ENCODE measurements at regions not wholly inside any gene's neighbourhood (a gene's known extent, or its start where the extent isn't known, plus 50 kb on each side); places are given as distances from the start of the nearest gene placed in this dataset.

DNA sequence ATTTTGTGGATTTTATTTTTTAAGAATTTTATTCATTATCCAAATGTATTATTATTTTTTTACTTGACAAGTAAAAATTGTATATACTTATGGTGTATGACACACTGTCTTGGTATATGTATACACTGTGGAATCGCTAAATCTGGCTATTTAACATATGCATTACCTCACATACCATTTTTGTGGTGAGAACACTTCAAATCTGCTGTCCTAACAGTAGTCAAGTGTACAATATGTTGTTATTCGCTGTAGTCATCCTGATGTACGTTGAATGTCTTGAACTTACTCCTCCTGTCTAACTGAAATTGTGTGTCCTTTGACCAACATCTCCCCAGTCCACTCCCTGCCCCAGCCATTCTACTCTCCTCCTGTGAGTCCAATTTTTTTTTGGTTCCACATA is 153.2 kb upstream of the PTPRM start:
- no peak for DNase-seq (ENCODE audit: low read depth in 1 of 2, low spot score in 2 of 2)
- Histone ChIP-seq H3K36me3 (no peaks in the 10 kb centered on the region), H3K9me3 (replicated peaks) (no peaks in the 10 kb centered on the region), H3K4me3 (no peak overlapping the region), H3K4me1 (replicated peaks) (no peaks in the 10 kb centered on the region), H3K27me3 (replicated peaks) (no peaks in the 10 kb centered on the region), H3K27ac (no peak overlapping the region)

- Histone ChIP-seq H3K4me1 (replicated peaks) (no peaks in the 10 kb centered on the region), H3K27ac (no peak overlapping the region), H3K9me3 (replicated peaks) (no peaks in the 10 kb centered on the region), H3K36me3 (no peaks in the 10 kb centered on the region), H3K27me3 (replicated peaks) (no peaks in the 10 kb centered on the region), H3K4me3 (no peak overlapping the region)
- no peak for DNase-seq (ENCODE audit: low read depth in 1 of 2, low spot score in 2 of 2)
These were observed 152.7 kb upstream of the PTPRM start for GRCh38 chr18:7414459-7414858.

- H3K27ac ChIP-seq = no peak overlapping the region
- H3K9me3 ChIP-seq (replicated peaks) = no peaks in the 10 kb centered on the region
- no peaks in the 10 kb centered on the region for H3K4me1 ChIP-seq (replicated peaks)
- DNase-seq (ENCODE audit: low read depth in 1 of 2, low spot score in 2 of 2) = no peak
- H3K36me3 ChIP-seq = no peaks in the 10 kb centered on the region
- no peaks in the 10 kb centered on the region for H3K27me3 ChIP-seq (replicated peaks)
- H3K4me3 ChIP-seq = no peak overlapping the region
These were observed 151.8 kb upstream of the PTPRM start for GRCh38 chr18:7415081-7415894.

DNA sequence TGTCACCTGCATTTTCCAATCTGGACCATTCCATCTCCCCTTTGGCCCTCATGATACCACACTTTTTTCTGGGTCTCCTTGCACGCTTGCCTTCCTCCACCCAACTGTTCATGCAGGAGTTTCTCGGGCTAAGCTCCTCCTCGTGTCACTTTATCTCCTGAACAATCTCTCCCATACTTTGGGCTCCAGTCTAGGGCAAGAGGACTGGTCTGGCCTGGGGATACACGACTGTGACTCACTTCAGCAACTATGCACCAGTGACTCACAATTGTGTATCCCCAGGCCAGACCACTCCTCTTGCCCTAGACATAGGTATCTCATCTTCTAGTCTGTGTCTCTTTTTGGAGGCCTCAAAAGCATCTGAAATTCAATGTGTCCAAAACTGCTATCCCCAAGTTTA is 149.4 kb upstream of the PTPRM start:
- Histone ChIP-seq H3K27ac (no peak overlapping the region), H3K36me3 (no peaks in the 10 kb centered on the region), H3K9me3 (replicated peaks) (no peaks in the 10 kb centered on the region), H3K4me3 (no peak overlapping the region), H3K4me1 (replicated peaks) (no peaks in the 10 kb centered on the region), H3K27me3 (replicated peaks) (no peaks in the 10 kb centered on the region)
- peak in 1 of 2 experiments; percentile 6 for DNase-seq (ENCODE audit: low read depth in 1 of 2, low spot score in 2 of 2)

- Histone ChIP-seq H3K27ac (no peak overlapping the region), H3K27me3 (replicated peaks) (peaks cover 12% of the 10 kb centered on the region; the same call in 1 of the 2 replicates), H3K9me3 (replicated peaks) (no peaks in the 10 kb centered on the region)
These were observed 137.3 kb upstream of the PTPRM start for GRCh38 chr18:7429831-7430230.

GRCh38 chr18:7436166-7436565 is 130.9 kb upstream of the PTPRM start:
- no peaks in the 10 kb centered on the region for H3K9me3 ChIP-seq (replicated peaks)
- no peaks in the 10 kb centered on the region for H3K4me1 ChIP-seq (replicated peaks)
- H3K4me3 ChIP-seq = no peak overlapping the region
- peaks cover 8% of the 10 kb centered on the region; the same call in 1 of the 2 replicates for H3K27me3 ChIP-seq (replicated peaks)
- no peaks in the 10 kb centered on the region for H3K36me3 ChIP-seq
- no peak overlapping the region for H3K27ac ChIP-seq
- no peak for DNase-seq (ENCODE audit: low read depth in 1 of 2, low spot score in 2 of 2)

More at GRCh38 chr18:7429831-7430230, 137.3 kb upstream of the PTPRM start:
- DNase-seq (ENCODE audit: low read depth in 1 of 2, low spot score in 2 of 2) = no peak
- Histone ChIP-seq H3K36me3 (no peaks in the 10 kb centered on the region), H3K4me3 (no peak overlapping the region), H3K4me1 (replicated peaks) (no peaks in the 10 kb centered on the region)

DNA sequence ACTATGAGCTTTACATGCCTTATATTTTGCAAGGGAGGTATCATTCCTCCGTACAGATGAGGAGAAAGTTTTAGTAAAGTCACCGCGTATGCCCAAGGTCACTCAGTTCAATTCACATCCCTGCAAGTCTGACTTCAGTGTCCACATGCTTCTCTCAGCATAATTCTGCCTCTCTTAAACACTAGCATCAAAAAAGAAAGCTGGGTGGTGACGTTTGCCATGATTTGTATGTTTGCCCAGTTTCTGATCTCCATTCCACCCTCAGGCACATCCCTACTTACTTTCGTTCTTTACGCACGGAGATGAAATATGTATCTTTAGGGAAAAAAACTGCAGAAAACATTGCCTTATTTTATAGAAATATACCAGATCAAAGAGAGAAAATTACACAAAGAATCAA is 129.2 kb upstream of the PTPRM start:
- Histone ChIP-seq H3K9me3 (replicated peaks) (no peaks in the 10 kb centered on the region), H3K27ac (no peak overlapping the region), H3K36me3 (no peaks in the 10 kb centered on the region), H3K27me3 (replicated peaks) (peaks cover 8% of the 10 kb centered on the region), H3K4me1 (replicated peaks) (no peaks in the 10 kb centered on the region), H3K4me3 (no peak overlapping the region)
- DNase-seq (ENCODE audit: low read depth in 1 of 2, low spot score in 2 of 2) = no peak

DNA sequence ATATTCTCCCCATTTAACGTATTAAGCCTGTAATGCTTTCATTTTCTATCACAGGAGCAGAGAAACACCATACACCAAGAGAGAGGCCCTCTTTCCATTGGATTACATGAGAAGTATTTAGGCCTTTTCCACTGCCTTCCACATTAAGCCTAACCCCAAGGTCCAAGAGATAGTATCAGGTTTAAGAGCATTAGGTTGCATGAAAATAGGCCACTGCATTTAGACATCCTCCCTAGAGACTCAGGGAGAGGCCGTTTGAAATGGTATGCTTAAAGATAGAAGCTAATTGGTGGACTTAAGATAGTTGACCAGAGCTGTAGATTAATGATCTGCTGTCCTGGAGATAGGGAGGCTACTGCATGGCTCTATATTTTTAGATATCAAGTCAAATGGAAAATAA is 128.5 kb upstream of the PTPRM start:
- DNase-seq (ENCODE audit: low read depth in 1 of 2, low spot score in 2 of 2) = no peak
- Histone ChIP-seq H3K4me1 (replicated peaks) (no peaks in the 10 kb centered on the region), H3K27me3 (replicated peaks) (peaks cover 5% of the 10 kb centered on the region), H3K9me3 (replicated peaks) (no peaks in the 10 kb centered on the region), H3K27ac (no peak overlapping the region), H3K36me3 (no peaks in the 10 kb centered on the region), H3K4me3 (no peak overlapping the region)

GRCh38 chr18:7447318-7448028 is 119.6 kb upstream of the PTPRM start:
- DNase-seq (ENCODE audit: low read depth in 1 of 2, low spot score in 2 of 2) = no peak
- H3K27me3 ChIP-seq (replicated peaks) = peaks cover 25% of the 10 kb centered on the region
- H3K36me3 ChIP-seq = no peaks in the 10 kb centered on the region
- no peaks in the 10 kb centered on the region for H3K9me3 ChIP-seq (replicated peaks)
- no peaks in the 10 kb centered on the region for H3K4me1 ChIP-seq (replicated peaks)
- H3K27ac ChIP-seq = no peak overlapping the region
- H3K4me3 ChIP-seq = no peak overlapping the region

DNA sequence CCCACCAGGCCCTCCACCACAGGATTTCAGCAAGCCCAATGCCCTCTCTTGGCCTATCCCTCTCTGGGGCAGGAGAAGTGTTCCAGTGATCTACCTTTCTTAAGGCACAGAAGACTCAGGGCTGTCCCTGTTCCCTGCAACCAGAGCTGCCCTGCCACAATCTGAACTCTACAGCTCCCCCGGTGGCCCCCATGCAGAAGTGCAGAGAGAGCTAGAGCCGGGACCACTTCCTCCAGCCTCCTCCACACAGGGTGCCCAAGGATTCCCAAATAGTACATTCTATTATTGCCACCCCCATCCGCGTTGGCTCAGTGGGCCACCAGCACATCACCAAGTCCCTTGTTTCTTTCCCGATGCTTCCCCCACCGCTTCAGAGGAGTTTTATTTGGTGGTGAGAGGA is 114.8 kb upstream of the PTPRM start:
- H3K27me3 ChIP-seq (replicated peaks) = peaks cover 12% of the 10 kb centered on the region
- H3K4me1 ChIP-seq (replicated peaks) = no peaks in the 10 kb centered on the region
- DNase-seq (ENCODE audit: low read depth in 1 of 2, low spot score in 2 of 2) = peak in 1 of 2 experiments; percentile 11
- no peak overlapping the region for H3K27ac ChIP-seq
- no peaks in the 10 kb centered on the region for H3K9me3 ChIP-seq (replicated peaks)
- no peak overlapping the region for H3K4me3 ChIP-seq
- no peaks in the 10 kb centered on the region for H3K36me3 ChIP-seq

GRCh38 chr18:7454429-7454828 is 112.7 kb upstream of the PTPRM start:
- DNase-seq (ENCODE audit: low read depth in 1 of 2, low spot score in 2 of 2) = no peak
- Histone ChIP-seq H3K27me3 (replicated peaks) (no peaks in the 10 kb centered on the region; the same call in none of the 2 replicates), H3K9me3 (replicated peaks) (no peaks in the 10 kb centered on the region), H3K36me3 (no peaks in the 10 kb centered on the region), H3K4me1 (replicated peaks) (no peaks in the 10 kb centered on the region), H3K4me3 (no peak overlapping the region), H3K27ac (no peak overlapping the region)

- no peak overlapping the region for H3K4me3 ChIP-seq
- H3K36me3 ChIP-seq = no peaks in the 10 kb centered on the region
- no peaks in the 10 kb centered on the region for H3K9me3 ChIP-seq (replicated peaks)
- DNase-seq (ENCODE audit: low read depth in 1 of 2, low spot score in 2 of 2) = no peak
- H3K27me3 ChIP-seq (replicated peaks) = peaks cover 8% of the 10 kb centered on the region
- no peaks in the 10 kb centered on the region for H3K4me1 ChIP-seq (replicated peaks)
- no peak overlapping the region for H3K27ac ChIP-seq
These were observed 110.7 kb upstream of the PTPRM start for GRCh38 chr18:7456376-7456775.

GRCh38 chr18:7457262-7457661 is 109.9 kb upstream of the PTPRM start:
- no peak for DNase-seq (ENCODE audit: low read depth in 1 of 2, low spot score in 2 of 2)
- no peaks in the 10 kb centered on the region for H3K36me3 ChIP-seq
- H3K4me3 ChIP-seq = no peak overlapping the region
- no peaks in the 10 kb centered on the region for H3K9me3 ChIP-seq (replicated peaks)
- peaks cover 10% of the 10 kb centered on the region for H3K27me3 ChIP-seq (replicated peaks)
- H3K27ac ChIP-seq = no peak overlapping the region
- H3K4me1 ChIP-seq (replicated peaks) = no peaks in the 10 kb centered on the region

- Histone ChIP-seq H3K36me3 (no peaks in the 10 kb centered on the region), H3K27me3 (replicated peaks) (peaks cover 10% of the 10 kb centered on the region), H3K9me3 (replicated peaks) (no peaks in the 10 kb centered on the region), H3K4me1 (replicated peaks) (no peaks in the 10 kb centered on the region), H3K4me3 (no peak overlapping the region), H3K27ac (no peak overlapping the region)
- DNase-seq (ENCODE audit: low read depth in 1 of 2, low spot score in 2 of 2) = no peak
These were observed 108.2 kb upstream of the PTPRM start for GRCh38 chr18:7458884-7459283.
